Activated CD4-positive, alpha-beta T cell treated with anti-CD3 and anti-CD28 coated beads, Interleukin-2, amount 50 U/mL, for 16 hours (primary cell): ENCODE measurements at regions not wholly inside any gene's neighbourhood (a gene's known extent, or its start where the extent isn't known, plus 50 kb on each side); places are given as distances from the start of the nearest gene placed in this dataset.
"Not testable (repeated sequence)": the region's sequence is repeated elsewhere in the genome, so short reads cannot be mapped to it uniquely, and the experiment has no call there.

Experiments
- DNase-seq: peaks from one replicate; pipeline ENCODE4 v3.0.0-alpha.2; 2020

- DNase-seq: not testable (repeated sequence)
Measured at GRCh38 chr2:101645886-101646285, 51.6 kb upstream of the MAP4K4 start.

- DNase-seq: no peak
Measured at GRCh38 chr2:101644842-101645383, 52.6 kb upstream of the MAP4K4 start.

GRCh38 chr2:101643004-101643524 is 54.4 kb upstream of the MAP4K4 start:
- no peak for DNase-seq

GRCh38 chr2:101638817-101639605 is 58.5 kb upstream of the MAP4K4 start:
- DNase-seq: no peak

- no peak for DNase-seq
Measured at GRCh38 chr2:101638181-101638711, 59.3 kb upstream of the MAP4K4 start.

GRCh38 chr2:101630224-101630949 is 67.1 kb upstream of the MAP4K4 start:
- no peak for DNase-seq

GRCh38 chr2:101628030-101628392 is 69.5 kb upstream of the MAP4K4 start:
- DNase-seq: no peak

- DNase-seq: no peak
Measured at GRCh38 chr2:101627285-101628029, 70.0 kb upstream of the MAP4K4 start.

- not testable (repeated sequence) for DNase-seq
Measured at GRCh38 chr2:101625814-101626213, 71.7 kb upstream of the MAP4K4 start.

- no peak for DNase-seq
Measured at GRCh38 chr2:101625387-101625786, 72.1 kb upstream of the MAP4K4 start.

GRCh38 chr2:101624706-101625332 is 72.7 kb upstream of the MAP4K4 start:
- DNase-seq: no peak

GRCh38 chr2:101623031-101623521 is 74.4 kb upstream of the MAP4K4 start:
- DNase-seq: peak; percentile 38

GRCh38 chr2:101622210-101623030 is 75.1 kb upstream of the MAP4K4 start:
- peak; percentile 58 for DNase-seq

- no peak for DNase-seq
Measured at GRCh38 chr2:101619191-101619591, 78.3 kb upstream of the MAP4K4 start.

- no peak for DNase-seq
Measured at GRCh38 chr2:101617796-101618195, 79.7 kb upstream of the MAP4K4 start.

GRCh38 chr2:101617188-101617587 is 80.3 kb upstream of the MAP4K4 start:
- DNase-seq: no peak

GRCh38 chr2:101614127-101614759 is 83.3 kb upstream of the MAP4K4 start:
- no peak for DNase-seq

- no peak for DNase-seq
Measured at GRCh38 chr2:101613056-101613704, 84.3 kb upstream of the MAP4K4 start.

- DNase-seq: no peak
Measured at GRCh38 chr2:101612019-101612418, 85.5 kb upstream of the MAP4K4 start.

GRCh38 chr2:101610750-101611315 is 86.7 kb upstream of the MAP4K4 start:
- DNase-seq: no peak
